Neural progenitor cell (in vitro differentiated cells): ENCODE measurements at regions not wholly inside any gene's neighbourhood (a gene's known extent, or its start where the extent isn't known, plus 50 kb on each side); places are given as distances from the start of the nearest gene placed in this dataset.

Source experiments
- EZH2 ChIP-seq: fragments of 200-600 bp; sonication (generic); IDR thresholded peaks from 2 replicates; pipeline ENCODE4 v1.6.1; 2017; ENCODE audit warnings: antibody characterized with exemption, mild to moderate bottlenecking, moderate library complexity
- TF ChIP-seq, protein P1 (sequence below): fragments of 200-600 bp; sonication (generic); IDR thresholded peaks from 2 replicates; pipeline ENCODE4 v1.5.1; 2017; ENCODE audit warnings: antibody characterized with exemption, mild to moderate bottlenecking

DNA sequence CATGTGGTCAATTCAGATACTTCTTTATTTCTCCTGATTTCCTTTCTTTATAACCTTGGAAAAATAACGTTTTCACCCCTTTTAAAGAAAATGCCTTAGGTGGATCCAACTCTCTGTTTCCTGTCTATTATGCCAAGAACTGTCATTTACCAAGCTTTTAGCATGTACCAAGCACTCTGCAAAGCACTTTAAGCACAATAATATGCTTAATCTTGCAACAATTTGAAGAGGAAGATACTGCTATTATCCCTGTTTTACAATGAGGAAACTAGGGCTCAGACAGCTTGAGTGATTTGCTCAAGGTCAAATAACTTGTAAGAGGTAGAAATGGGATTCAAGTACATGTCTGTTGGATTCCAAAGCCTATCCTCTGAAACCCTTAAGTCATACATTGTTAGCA is 224.8 kb upstream of the IL12B start:
- TF ChIP-seq, protein P1, sequence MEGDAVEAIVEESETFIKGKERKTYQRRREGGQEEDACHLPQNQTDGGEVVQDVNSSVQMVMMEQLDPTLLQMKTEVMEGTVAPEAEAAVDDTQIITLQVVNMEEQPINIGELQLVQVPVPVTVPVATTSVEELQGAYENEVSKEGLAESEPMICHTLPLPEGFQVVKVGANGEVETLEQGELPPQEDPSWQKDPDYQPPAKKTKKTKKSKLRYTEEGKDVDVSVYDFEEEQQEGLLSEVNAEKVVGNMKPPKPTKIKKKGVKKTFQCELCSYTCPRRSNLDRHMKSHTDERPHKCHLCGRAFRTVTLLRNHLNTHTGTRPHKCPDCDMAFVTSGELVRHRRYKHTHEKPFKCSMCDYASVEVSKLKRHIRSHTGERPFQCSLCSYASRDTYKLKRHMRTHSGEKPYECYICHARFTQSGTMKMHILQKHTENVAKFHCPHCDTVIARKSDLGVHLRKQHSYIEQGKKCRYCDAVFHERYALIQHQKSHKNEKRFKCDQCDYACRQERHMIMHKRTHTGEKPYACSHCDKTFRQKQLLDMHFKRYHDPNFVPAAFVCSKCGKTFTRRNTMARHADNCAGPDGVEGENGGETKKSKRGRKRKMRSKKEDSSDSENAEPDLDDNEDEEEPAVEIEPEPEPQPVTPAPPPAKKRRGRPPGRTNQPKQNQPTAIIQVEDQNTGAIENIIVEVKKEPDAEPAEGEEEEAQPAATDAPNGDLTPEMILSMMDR: no peak
- no peak for TF ChIP-seq EZH2
